MM.1S (cell line): ENCODE measurements at regions not wholly inside any gene's neighbourhood (a gene's known extent, or its start where the extent isn't known, plus 50 kb on each side); places are given as distances from the start of the nearest gene placed in this dataset.

Experiments used
- DNase-seq: peaks from one replicate; pipeline ENCODE4 v3.0.0-alpha.2; 2015
- H2AFZ ChIP-seq: fragments of 300-600 bp; sonication (generic); 2 replicates; pipeline ENCODE4 v1.6.0; 2016; ENCODE audit warnings: antibody characterized with exemption, low read length
- H3F3A ChIP-seq: fragments of 300-600 bp; sonication (generic); 2 replicates; pipeline ENCODE4 v1.6.1; 2016; ENCODE audit warnings: mild to moderate bottlenecking, antibody characterized with exemption, low read length, moderate library complexity, mixed read lengths; ENCODE audit not compliant: insufficient read depth
- H3K27ac ChIP-seq: fragments of 300-600 bp; sonication (generic); 2 replicates; pipeline ENCODE4 v1.5.1; 2016; ENCODE audit warnings: mild to moderate bottlenecking, low read length
- H3K27me3 ChIP-seq: fragments of 300-600 bp; sonication (generic); replicated peaks from 2 replicates; pipeline ENCODE4 v1.6.0; 2016; ENCODE audit warnings: low read length; ENCODE audit not compliant: insufficient read depth
- H3K36me3 ChIP-seq: fragments of 300-600 bp; sonication (generic); replicated peaks from 2 replicates; pipeline ENCODE4 v1.6.1; 2016; ENCODE audit warnings: mild to moderate bottlenecking, low read length, mixed read lengths; ENCODE audit not compliant: insufficient read depth
- H3K4me1 ChIP-seq: fragments of 300-600 bp; sonication (generic); 2 replicates; pipeline ENCODE4 v1.6.1; 2016; ENCODE audit warnings: low read length, mixed read lengths
- H3K4me2 ChIP-seq: fragments of 300-600 bp; sonication (generic); 2 replicates; pipeline ENCODE4 v1.6.0; 2016; ENCODE audit warnings: low read depth, low read length
- H3K4me3 ChIP-seq: fragments of 300-600 bp; sonication (generic); 2 replicates; pipeline ENCODE4 v1.5.1; 2016; ENCODE audit warnings: low read length, mixed read lengths
- H3K79me2 ChIP-seq: fragments of 300-600 bp; sonication (generic); 2 replicates; pipeline ENCODE4 v1.6.1; 2016; ENCODE audit warnings: mixed run types, low read length, mixed read lengths
- H3K9ac ChIP-seq: fragments of 300-600 bp; sonication (generic); 2 replicates; pipeline ENCODE4 v1.6.1; 2016; ENCODE audit warnings: low read length, mixed read lengths
- H3K9me2 ChIP-seq: fragments of 300-600 bp; sonication (generic); replicated peaks from 2 replicates; pipeline ENCODE4 v1.6.1; 2016; ENCODE audit warnings: mild to moderate bottlenecking, low read length, mixed read lengths; ENCODE audit not compliant: insufficient read depth
- H3K9me3 ChIP-seq: fragments of 300-600 bp; sonication (generic); replicated peaks from 2 replicates; pipeline ENCODE4 v1.6.1; 2016; ENCODE audit warnings: mild to moderate bottlenecking, low read length, mixed read lengths; ENCODE audit not compliant: insufficient read depth
- H4K20me1 ChIP-seq: fragments of 300-600 bp; sonication (generic); 2 replicates; pipeline ENCODE4 v1.6.1; 2016; ENCODE audit warnings: mild to moderate bottlenecking, low read length, moderate library complexity, mixed read lengths; ENCODE audit not compliant: insufficient read depth
- CTCF ChIP-seq: fragments of 300-600 bp; sonication (generic); IDR thresholded peaks from 2 replicates; pipeline ENCODE4 v1.5.1; 2016; ENCODE audit warnings: antibody characterized with exemption, low read length, mixed read lengths
- EZH2 ChIP-seq: fragments of 300-600 bp; sonication (generic); optimal IDR thresholded peaks from 2 replicates; pipeline ENCODE3; 2017; ENCODE audit warnings: low read depth, mild to moderate bottlenecking, antibody characterized with exemption, low read length, mixed read lengths
- EZH2phosphoT487 ChIP-seq: fragments of 300-600 bp; sonication (generic); IDR thresholded peaks from 2 replicates; pipeline ENCODE4 v1.6.1; 2018; ENCODE audit warnings: antibody characterized with exemption, low read length

DNA sequence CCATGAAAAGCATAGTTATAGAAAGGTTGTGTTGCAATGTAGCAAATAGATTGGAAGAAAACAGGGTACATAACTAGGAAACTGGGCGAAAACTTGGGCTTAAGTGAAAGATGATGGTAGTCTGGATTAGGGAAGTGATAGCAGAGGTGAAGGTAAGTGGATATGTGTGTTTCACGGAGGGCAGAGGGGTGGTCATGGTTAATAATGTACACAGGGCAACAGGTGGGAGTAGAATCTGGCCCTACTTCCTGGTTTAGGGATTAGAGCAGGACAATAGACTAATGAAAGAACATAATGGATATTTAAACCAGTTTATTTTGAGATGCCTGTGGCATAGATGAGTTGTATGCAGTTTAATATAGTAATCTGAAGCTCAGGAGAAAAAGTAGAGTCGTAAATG is 257.3 kb upstream of the SPRY2 start:
- Histone ChIP-seq H3K9me2 (no peaks in the 10 kb centered on the region), H3K27me3 (no peaks in the 10 kb centered on the region), H3F3A (no peaks in the 10 kb centered on the region), H3K79me2 (no peaks in the 10 kb centered on the region), H3K4me1 (no peaks in the 10 kb centered on the region), H3K9me3 (no peaks in the 10 kb centered on the region), H3K36me3 (no peaks in the 10 kb centered on the region), H4K20me1 (no peaks in the 10 kb centered on the region), H3K9ac (no peak overlapping the region), H3K4me2 (no peak overlapping the region), H3K4me3 (no peak overlapping the region), H2AFZ (no peak overlapping the region), H3K27ac (no peak overlapping the region)
- no peak for DNase-seq
- TF ChIP-seq EZH2, result no peak
- TF ChIP-seq EZH2phosphoT487, result no peak
- TF ChIP-seq CTCF, result no peak

DNA sequence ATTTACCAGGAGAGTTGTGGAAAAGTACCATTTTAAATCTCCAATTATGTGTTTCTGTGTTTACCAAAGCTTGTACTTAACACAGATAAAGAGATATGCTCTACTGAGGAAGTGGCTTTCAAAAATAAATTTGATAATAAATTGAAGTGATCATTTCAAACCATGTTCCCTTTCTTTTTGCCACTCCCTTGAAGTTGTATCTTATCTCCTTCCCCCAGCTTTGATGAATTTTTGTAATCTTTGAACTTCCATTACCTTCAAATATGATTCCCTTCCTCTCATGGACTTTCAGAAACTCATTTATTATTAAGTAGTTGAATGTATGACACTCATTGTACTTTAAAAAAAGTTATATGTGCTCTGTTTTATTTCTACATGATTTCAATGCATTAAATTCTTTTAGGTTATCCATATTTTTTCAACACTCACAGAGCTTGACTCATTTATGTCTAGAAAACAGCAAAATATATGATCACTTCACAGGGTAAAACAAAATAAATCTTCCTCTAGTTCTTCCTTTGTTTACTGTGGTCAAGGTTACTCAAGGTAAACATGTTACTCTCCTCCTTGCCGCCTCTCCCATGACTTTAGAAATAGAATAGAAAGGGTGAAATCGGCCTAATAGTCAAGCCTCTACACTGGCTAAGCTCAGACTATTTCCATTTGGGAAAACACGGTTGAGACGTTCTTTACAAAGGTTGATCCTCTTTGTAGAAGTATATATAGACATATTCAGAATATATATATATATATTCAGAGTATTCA is 251.2 kb upstream of the SPRY2 start:
- no peak overlapping the region for H3K9ac ChIP-seq
- DNase-seq, result no peak
- no peaks in the 10 kb centered on the region for H3K9me2 ChIP-seq
- TF ChIP-seq EZH2phosphoT487 (no peak), CTCF (no peak), EZH2 (no peak)
- H3K4me3 ChIP-seq, result no peak overlapping the region
- H3K27ac ChIP-seq, result no peak overlapping the region
- H3F3A ChIP-seq, result no peaks in the 10 kb centered on the region
- no peaks in the 10 kb centered on the region for H4K20me1 ChIP-seq
- no peak overlapping the region for H3K4me2 ChIP-seq
- no peaks in the 10 kb centered on the region for H3K4me1 ChIP-seq
- H3K79me2 ChIP-seq, result no peaks in the 10 kb centered on the region
- no peak overlapping the region for H2AFZ ChIP-seq
- no peaks in the 10 kb centered on the region for H3K36me3 ChIP-seq
- no peaks in the 10 kb centered on the region for H3K27me3 ChIP-seq
- no peaks in the 10 kb centered on the region for H3K9me3 ChIP-seq

DNA sequence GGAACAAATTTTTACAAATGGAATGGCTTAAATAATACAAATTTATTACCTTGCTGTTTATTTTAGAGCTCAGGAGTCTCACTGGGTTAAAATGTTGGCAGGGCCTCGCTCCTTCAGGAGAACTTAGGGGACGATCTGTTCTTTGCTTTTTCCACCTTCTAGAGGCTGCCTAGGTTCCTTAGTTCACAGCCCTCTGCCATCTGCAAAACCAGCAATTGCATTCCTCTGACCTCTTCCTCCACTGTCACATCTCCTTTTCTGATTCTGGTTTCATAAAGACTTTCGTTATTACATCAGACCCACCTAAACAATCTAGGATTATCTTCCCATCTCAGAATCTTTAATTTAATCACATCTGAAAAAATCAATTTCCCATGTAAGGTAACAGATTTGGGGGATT is 249.6 kb upstream of the SPRY2 start:
- no peaks in the 10 kb centered on the region for H3F3A ChIP-seq
- no peak for TF ChIP-seq EZH2
- no peak for TF ChIP-seq EZH2phosphoT487
- TF ChIP-seq CTCF, result no peak
- no peaks in the 10 kb centered on the region for H3K4me1 ChIP-seq
- H4K20me1 ChIP-seq, result no peaks in the 10 kb centered on the region
- no peaks in the 10 kb centered on the region for H3K9me2 ChIP-seq
- no peak overlapping the region for H3K4me3 ChIP-seq
- H2AFZ ChIP-seq, result no peak overlapping the region
- no peaks in the 10 kb centered on the region for H3K36me3 ChIP-seq
- no peak overlapping the region for H3K4me2 ChIP-seq
- no peaks in the 10 kb centered on the region for H3K27me3 ChIP-seq
- no peak overlapping the region for H3K27ac ChIP-seq
- no peaks in the 10 kb centered on the region for H3K9me3 ChIP-seq
- H3K9ac ChIP-seq, result no peak overlapping the region
- H3K79me2 ChIP-seq, result no peaks in the 10 kb centered on the region
- DNase-seq, result no peak
